OCI-LY7 (cell line): ENCODE measurements at regions not wholly inside any gene's neighbourhood (a gene's known extent, or its start where the extent isn't known, plus 50 kb on each side); places are given as distances from the start of the nearest gene placed in this dataset.

Source experiments
- EZH2phosphoT487 ChIP-seq: fragments of 200-600 bp; sonication (generic); IDR thresholded peaks from 2 replicates; pipeline ENCODE4 v1.6.1; 2018; ENCODE audit warnings: low read depth, borderline replicate concordance, mild to moderate bottlenecking, mixed run types, antibody characterized with exemption, low read length, moderate library complexity, mixed read lengths
- TF ChIP-seq, protein P1 (sequence below): fragments of 200-600 bp; sonication (generic); conservative IDR thresholded peaks from 2 replicates; pipeline ENCODE4 v1.5.1; 2014; ENCODE audit warnings: mild to moderate bottlenecking, antibody characterized with exemption, low read length, moderate library complexity, mixed read lengths

DNA sequence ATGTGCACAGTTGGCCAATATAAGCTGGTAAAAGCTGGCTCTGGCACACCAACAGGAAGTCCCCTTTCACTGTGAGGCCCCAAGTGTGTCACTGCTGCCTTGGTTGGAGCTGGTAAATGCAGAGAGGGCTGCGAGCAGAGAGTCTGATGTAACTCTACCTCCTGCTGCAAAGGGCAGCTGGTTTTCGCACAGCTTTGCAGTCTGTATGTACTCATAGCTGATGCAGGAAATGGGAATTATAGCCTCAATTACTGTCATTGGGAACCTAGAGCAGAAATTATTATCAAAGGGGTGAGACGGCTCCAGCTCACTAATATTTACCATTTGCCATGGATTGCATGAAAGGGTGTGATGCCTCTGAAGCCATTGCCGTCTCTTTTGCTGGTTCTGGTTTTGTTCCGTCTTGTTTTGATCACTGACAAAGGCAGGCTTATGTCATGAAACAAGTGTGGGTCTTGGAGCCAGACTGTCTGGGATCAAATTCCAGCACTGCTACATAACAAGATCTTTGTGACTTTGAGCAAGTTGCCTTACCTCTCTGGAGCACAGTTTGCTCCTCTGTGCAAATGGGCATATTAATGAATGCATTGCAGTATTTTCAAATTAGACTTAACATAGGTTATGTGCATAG, 124.3 kb upstream of the SLC25A48 start:
- TF ChIP-seq, protein P1, sequence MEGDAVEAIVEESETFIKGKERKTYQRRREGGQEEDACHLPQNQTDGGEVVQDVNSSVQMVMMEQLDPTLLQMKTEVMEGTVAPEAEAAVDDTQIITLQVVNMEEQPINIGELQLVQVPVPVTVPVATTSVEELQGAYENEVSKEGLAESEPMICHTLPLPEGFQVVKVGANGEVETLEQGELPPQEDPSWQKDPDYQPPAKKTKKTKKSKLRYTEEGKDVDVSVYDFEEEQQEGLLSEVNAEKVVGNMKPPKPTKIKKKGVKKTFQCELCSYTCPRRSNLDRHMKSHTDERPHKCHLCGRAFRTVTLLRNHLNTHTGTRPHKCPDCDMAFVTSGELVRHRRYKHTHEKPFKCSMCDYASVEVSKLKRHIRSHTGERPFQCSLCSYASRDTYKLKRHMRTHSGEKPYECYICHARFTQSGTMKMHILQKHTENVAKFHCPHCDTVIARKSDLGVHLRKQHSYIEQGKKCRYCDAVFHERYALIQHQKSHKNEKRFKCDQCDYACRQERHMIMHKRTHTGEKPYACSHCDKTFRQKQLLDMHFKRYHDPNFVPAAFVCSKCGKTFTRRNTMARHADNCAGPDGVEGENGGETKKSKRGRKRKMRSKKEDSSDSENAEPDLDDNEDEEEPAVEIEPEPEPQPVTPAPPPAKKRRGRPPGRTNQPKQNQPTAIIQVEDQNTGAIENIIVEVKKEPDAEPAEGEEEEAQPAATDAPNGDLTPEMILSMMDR: no peak
- no peak for TF ChIP-seq EZH2phosphoT487
